Right lobe of liver (tissue), 6 donors: ENCODE measurements at regions not wholly inside any gene's neighbourhood (a gene's known extent, or its start where the extent isn't known, plus 50 kb on each side); places are given as distances from the start of the nearest gene placed in this dataset.
"Not testable (repeated sequence)": the region's sequence is repeated elsewhere in the genome, so short reads cannot be mapped to it uniquely, and the experiment has no call there.

Source experiments
- ATAC-seq, 4 donors: fragments of 200-7000 bp; cut with Tn5 transposase; one replicate each; pipeline ENCODE4 v1.9.1; 2020; ENCODE audit warnings: mild to moderate bottlenecking in 4 of 4, moderate library complexity in 4 of 4
- DNase-seq, 3 donors: peaks; one replicate each; pipeline ENCODE4 v3.0.0-alpha.2; 2020
- H3K27ac ChIP-seq, 3 donors: fragments of 200-600 bp; one replicate each; pipeline ENCODE4 v1.8.0; 2022
- H3K27me3 ChIP-seq, 2 donors: fragments of 200-600 bp; one replicate each; pipeline ENCODE4 v1.8.0; 2022
- H3K36me3 ChIP-seq, 4 donors: fragments of 200-600 bp; sonication (generic) in 1 of 4; one replicate each; pipeline versions ENCODE4 v1.5.1 to v1.8.0; 2017 to 2022; ENCODE audit warnings: control low read depth in 1 of 4
- H3K4me1 ChIP-seq, 4 donors: fragments of 200-600 bp; sonication (generic) in 1 of 4; one replicate each; pipeline versions ENCODE4 v1.5.1 to v1.8.0; 2017 to 2022; ENCODE audit warnings: control low read depth in 1 of 4
- H3K4me3 ChIP-seq, 3 donors: fragments of 200-600 bp; one replicate each; pipeline ENCODE4 v1.8.0; 2022
- H3K9me3 ChIP-seq, 4 donors: fragments of 200-600 bp; sonication (generic) in 1 of 4; one replicate each; pipeline versions ENCODE4 v1.5.1 to v1.8.0; 2017 to 2022; ENCODE audit warnings: control low read depth in 1 of 4
- POLR2A ChIP-seq: fragments of 450-650 bp; IDR thresholded peaks from one replicate; pipeline ENCODE4 v1.6.1; 2017; ENCODE audit warnings: antibody characterized with exemption, mild to moderate bottlenecking
- WGBS: methylation state at CpG from one replicate; pipeline ENCODE4 v1.1.6; 2018; ENCODE audit warnings: low coverage, low lambda C conversion rate; ENCODE audit not compliant: insufficient coverage; ENCODE audit errors: missing lambda C conversion rate; 5-methylcytosine and 5-hydroxymethylcytosine counted together
- intact Hi-C, 2 donors: fragments of 100-400 bp; cut with DNase I; formaldehyde crosslinking; loops; one replicate each; pipeline versions ENCODE4 v1.11.2 to v1.14.1; 2022
- TF ChIP-seq, protein P1 (sequence below), 4 donors: fragments of 200-600 bp in 3 of 4; fragments of 450-650 bp in 1 of 4; IDR thresholded peaks; one replicate each; pipeline versions ENCODE4 v1.5.1 to v1.8.0; 2016 to 2022; ENCODE audit warnings: antibody characterized with exemption in 4 of 4, mild to moderate bottlenecking in 2 of 4
- donor health status: DM: no; HTN: yes; CAD: no.
- donor health status: DM: no; HTN: no; CAD: no.
- donor health status: DM: no; HTN: no; CAD: no.
- donor health status: DM: no; HTN: yes; CAD: no.
- donor health status: DM: no; HTN: yes; CAD: no.

DNA sequence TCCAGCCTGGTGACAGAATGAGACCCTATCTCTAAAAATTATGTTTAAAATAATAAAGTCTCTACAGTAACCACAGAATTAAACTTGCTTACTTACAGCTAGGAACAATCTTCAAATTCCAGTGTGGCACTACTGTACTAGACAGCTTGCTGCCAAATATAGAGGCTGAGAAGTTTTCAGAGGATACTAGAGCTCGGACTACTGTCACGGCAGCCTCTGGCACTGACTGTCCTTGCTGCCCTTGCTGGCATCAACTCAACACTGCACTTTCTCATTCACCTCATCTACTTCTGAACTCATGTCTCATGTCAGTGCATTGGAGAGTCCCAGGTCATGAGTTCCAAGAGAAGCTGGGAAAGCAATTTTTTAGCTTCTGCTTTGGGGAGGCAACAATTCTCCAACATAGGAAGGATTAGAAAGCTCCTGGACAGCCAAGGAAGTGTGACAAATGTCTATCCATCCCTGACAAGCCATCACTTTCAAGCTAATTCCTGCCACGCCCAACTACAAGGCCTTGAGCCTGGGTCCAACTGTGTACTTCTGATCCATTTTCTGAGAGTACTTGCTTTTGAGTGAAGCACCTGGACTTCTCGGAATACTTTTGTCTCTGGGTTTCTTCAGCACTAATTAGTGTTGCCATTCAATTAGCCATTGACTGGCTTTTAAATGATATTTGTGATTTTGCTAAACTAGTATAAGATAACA, 98.6 kb upstream of the NR3C2 start:
- Histone ChIP-seq H3K9me3 (no peaks in the 10 kb centered on the region), H3K36me3 (no peaks in the 10 kb centered on the region), H3K4me1 (no peaks in the 10 kb centered on the region), H3K4me3 (no peak overlapping the region), H3K27ac (no peak overlapping the region), H3K27me3 (no peaks in the 10 kb centered on the region)
- no peak for TF ChIP-seq POLR2A
- TF ChIP-seq, protein P1, sequence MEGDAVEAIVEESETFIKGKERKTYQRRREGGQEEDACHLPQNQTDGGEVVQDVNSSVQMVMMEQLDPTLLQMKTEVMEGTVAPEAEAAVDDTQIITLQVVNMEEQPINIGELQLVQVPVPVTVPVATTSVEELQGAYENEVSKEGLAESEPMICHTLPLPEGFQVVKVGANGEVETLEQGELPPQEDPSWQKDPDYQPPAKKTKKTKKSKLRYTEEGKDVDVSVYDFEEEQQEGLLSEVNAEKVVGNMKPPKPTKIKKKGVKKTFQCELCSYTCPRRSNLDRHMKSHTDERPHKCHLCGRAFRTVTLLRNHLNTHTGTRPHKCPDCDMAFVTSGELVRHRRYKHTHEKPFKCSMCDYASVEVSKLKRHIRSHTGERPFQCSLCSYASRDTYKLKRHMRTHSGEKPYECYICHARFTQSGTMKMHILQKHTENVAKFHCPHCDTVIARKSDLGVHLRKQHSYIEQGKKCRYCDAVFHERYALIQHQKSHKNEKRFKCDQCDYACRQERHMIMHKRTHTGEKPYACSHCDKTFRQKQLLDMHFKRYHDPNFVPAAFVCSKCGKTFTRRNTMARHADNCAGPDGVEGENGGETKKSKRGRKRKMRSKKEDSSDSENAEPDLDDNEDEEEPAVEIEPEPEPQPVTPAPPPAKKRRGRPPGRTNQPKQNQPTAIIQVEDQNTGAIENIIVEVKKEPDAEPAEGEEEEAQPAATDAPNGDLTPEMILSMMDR (IDR thresholded peaks at IDR 0.05): no peak
- no peak for DNase-seq
- WGBS: 89% methylated on average over 1 of the region's 4 CpGs
- intact Hi-C loops: no loop called here
- ATAC-seq: no peak

DNA sequence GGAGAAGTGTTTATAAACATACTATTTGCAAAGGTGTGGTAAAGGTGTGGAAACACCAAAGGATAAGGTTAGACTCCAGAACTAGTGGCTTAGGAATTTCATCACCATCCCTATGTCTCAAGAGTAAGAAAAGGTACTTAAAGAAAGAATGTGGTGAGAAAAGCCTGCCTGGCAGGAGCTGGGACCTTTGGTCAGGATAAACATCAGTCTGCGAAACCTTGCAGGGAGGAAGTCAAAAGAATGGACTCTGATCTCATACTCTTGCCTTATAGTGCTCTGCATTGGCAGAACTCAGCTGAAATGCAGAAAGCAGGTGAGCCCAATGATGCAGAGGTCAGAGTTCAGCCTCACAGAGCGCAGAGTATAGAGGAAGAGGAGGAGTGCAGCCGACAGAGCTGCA, 97.2 kb upstream of the NR3C2 start:
- no peaks in the 10 kb centered on the region for H3K36me3 ChIP-seq
- no peak overlapping the region for H3K4me3 ChIP-seq
- H3K9me3 ChIP-seq: no peaks in the 10 kb centered on the region
- ATAC-seq (peak in 2 of 4 donors; percentile 19 to 62), DNase-seq (no peak)
- H3K4me1 ChIP-seq: no peaks in the 10 kb centered on the region
- intact Hi-C loops: no loop called here
- H3K27me3 ChIP-seq: no peaks in the 10 kb centered on the region
- 64% methylated on average over 3 of the region's 3 CpGs for WGBS
- TF ChIP-seq POLR2A: no peak
- no peak overlapping the region for H3K27ac ChIP-seq

DNA sequence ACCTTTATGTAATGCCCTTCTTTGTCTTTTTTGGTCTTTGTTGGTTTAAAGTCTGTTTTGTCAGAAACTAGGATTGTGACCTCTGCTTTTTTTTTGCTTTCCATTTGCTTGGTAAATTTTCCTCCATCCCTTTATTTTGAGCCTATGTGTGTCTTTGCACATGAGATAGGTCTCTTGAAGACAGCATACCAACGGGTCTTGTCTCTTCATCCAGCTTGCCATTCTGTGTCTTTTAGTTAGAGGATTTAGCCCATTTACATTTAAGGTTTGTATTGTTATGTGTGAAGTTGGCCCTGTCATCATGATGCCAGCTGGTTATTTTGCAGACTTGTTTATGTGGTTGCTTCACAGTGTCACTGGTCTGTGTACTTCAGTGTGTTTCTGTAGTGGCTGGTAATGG, 91.6 kb upstream of the NR3C2 start:
- H3K36me3 ChIP-seq, H3K27ac ChIP-seq, intact Hi-C loops, H3K4me1 ChIP-seq, H3K4me3 ChIP-seq, H3K27me3 ChIP-seq, H3K9me3 ChIP-seq, ATAC-seq, DNase-seq: not testable (repeated sequence)
- WGBS: 63% methylated on average over 1 of the region's 1 CpG

DNA sequence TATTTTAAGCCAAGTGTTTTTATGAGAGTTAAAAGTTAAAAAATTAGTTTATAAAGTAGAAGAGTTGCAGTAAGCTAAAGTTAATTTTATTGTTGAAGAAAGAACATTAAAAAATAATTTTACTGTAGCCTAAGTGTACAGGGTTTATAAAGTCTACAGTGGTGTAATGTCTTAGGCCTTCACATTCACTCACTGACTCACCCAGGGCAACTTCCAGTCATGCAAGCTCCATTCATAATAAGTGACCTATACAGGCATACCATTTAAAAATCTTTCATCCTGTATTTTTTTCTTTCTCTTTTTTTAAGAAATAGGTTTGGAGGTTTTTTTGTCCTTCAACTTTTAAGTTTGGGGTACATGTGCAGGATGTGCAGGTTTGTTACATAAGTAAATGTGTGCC, 87.9 kb upstream of the NR3C2 start:
- no peaks in the 10 kb centered on the region for H3K4me1 ChIP-seq
- no peaks in the 10 kb centered on the region for H3K36me3 ChIP-seq
- no peak for TF ChIP-seq POLR2A
- TF ChIP-seq, protein P1 (IDR thresholded peaks at IDR 0.05): no peak
- no peak overlapping the region for H3K27ac ChIP-seq
- H3K9me3 ChIP-seq: no peaks in the 10 kb centered on the region
- no peak overlapping the region for H3K4me3 ChIP-seq
- no peaks in the 10 kb centered on the region for H3K27me3 ChIP-seq
- DNase-seq: no peak
- intact Hi-C loops: no loop called here
- no peak for ATAC-seq

DNA sequence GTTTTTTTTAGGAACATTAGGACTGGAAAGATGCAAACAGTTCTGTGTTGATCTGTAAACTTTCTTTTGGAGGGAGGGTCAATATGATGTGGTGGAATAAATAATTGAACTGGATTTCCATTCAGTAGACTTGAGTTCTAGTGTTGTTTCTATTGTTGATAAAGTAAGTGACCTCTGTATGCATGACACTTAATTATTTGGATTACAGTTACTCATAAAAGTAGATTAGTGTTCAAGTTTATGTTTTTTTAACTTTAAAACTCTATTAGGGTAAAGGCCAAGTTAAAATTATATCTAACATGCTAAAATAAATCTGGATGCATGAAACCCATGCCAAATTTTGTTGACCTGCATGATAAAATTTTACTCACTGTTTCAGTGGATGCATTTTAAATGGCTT, 85.4 kb upstream of the NR3C2 start:
- Histone ChIP-seq H3K27me3 (no peaks in the 10 kb centered on the region), H3K4me1 (no peaks in the 10 kb centered on the region), H3K36me3 (no peaks in the 10 kb centered on the region), H3K9me3 (no peaks in the 10 kb centered on the region), H3K27ac (no peak overlapping the region), H3K4me3 (no peak overlapping the region)
- ATAC-seq (no peak), DNase-seq (no peak)
- intact Hi-C loops: no loop called here
- TF ChIP-seq POLR2A: no peak
- TF ChIP-seq, protein P1 (IDR thresholded peaks at IDR 0.05): no peak

DNA sequence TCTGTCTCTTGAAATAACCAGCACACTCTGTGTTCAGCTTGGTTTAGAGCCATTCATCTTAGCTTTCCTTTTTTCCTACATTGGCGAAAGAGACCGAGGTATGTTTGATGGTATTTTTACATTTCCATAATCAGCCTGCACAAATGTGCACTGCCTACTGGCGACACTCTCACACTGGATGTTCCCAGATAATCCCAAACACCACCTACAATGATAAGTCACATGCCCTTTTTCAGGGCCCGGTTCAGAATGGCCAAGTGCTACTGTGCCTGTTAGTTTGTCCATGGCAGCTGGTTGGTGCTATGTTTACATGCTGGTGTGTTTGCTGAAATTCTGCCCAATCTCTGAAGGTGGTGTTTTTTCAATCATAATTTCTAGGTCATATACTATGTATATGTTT, 80.8 kb upstream of the NR3C2 start:
- 79% methylated on average over 4 of the region's 4 CpGs for WGBS
- TF ChIP-seq POLR2A: no peak
- TF ChIP-seq, protein P1 (IDR thresholded peaks at IDR 0.05): no peak
- no peaks in the 10 kb centered on the region for H3K27me3 ChIP-seq
- no peaks in the 10 kb centered on the region for H3K9me3 ChIP-seq
- no peaks in the 10 kb centered on the region for H3K4me1 ChIP-seq
- no peak for ATAC-seq
- intact Hi-C loops: no loop called here
- no peaks in the 10 kb centered on the region for H3K36me3 ChIP-seq
- no peak overlapping the region for H3K27ac ChIP-seq
- no peak overlapping the region for H3K4me3 ChIP-seq
- no peak for DNase-seq
